OCI-LY3 (cell line): ENCODE measurements at regions not wholly inside any gene's neighbourhood (a gene's known extent, or its start where the extent isn't known, plus 50 kb on each side); places are given as distances from the start of the nearest gene placed in this dataset.

Experiments used
- H2AFZ ChIP-seq: fragments of 200-600, 300-600 bp; shearing (Covaris generic); 2 replicates; pipeline ENCODE4 v1.6.0; 2014; ENCODE audit warnings: antibody characterized with exemption, low read depth, low read length
- H3K27ac ChIP-seq: fragments of 200-600, 300-600 bp; sonication (generic); 2 replicates; pipeline ENCODE4 v1.5.1; 2014; ENCODE audit warnings: mild to moderate bottlenecking, low read length, moderate library complexity, mixed read lengths
- H3K27me3 ChIP-seq: fragments of 200-600, 300-600 bp; sonication (generic); 2 replicates; pipeline ENCODE4 v1.6.1; 2014; ENCODE audit warnings: low read depth, low read length, mixed read lengths
- H3K36me3 ChIP-seq: fragments of 200-600, 300-600 bp; sonication (generic); replicated peaks from 2 replicates; pipeline ENCODE3; 2014; ENCODE audit warnings: low read depth, low read length, mixed read lengths
- H3K4me1 ChIP-seq: fragments of 300-600, 200-600 bp; sonication (generic); 2 replicates; pipeline ENCODE4 v1.6.1; 2014; ENCODE audit warnings: low read length, mixed read lengths
- H3K4me2 ChIP-seq: fragments of 200-600, 300-600 bp; sonication (generic); 2 replicates; pipeline ENCODE4 v1.6.1; 2014; ENCODE audit warnings: low read length, mixed read lengths
- H3K4me3 ChIP-seq: fragments of 300-600, 200-600 bp; sonication (generic); 2 replicates; pipeline ENCODE4 v1.5.1; 2014; ENCODE audit warnings: antibody characterized with exemption, mild to moderate bottlenecking, low read length, moderate library complexity
- H3K79me2 ChIP-seq: fragments of 300-600, 200-600 bp; shearing (Covaris generic); 2 replicates; pipeline ENCODE4 v1.6.1; 2014; ENCODE audit warnings: mild to moderate bottlenecking, low read length, mixed read lengths
- H3K9ac ChIP-seq: fragments of 300-600, 200-600 bp; shearing (Covaris generic); 2 replicates; pipeline ENCODE4 v1.6.0; 2014; ENCODE audit warnings: mild to moderate bottlenecking, low read length, moderate library complexity
- H3K9me3 ChIP-seq: fragments of 200-600, 300-600 bp; shearing (Covaris generic); 2 replicates; pipeline ENCODE4 v1.6.1; 2014; ENCODE audit warnings: low read length, mixed read lengths; ENCODE audit not compliant: insufficient read depth
- H4K20me1 ChIP-seq: fragments of 200-600, 300-600 bp; sonication (generic); 2 replicates; pipeline ENCODE4 v1.6.1; 2016; ENCODE audit warnings: low read length, mixed read lengths; ENCODE audit not compliant: insufficient read depth
- EZH2phosphoT487 ChIP-seq: fragments of 200-600 bp; shearing (Covaris generic); IDR thresholded peaks from 2 replicates; pipeline ENCODE4 v1.6.1; 2018; ENCODE audit warnings: antibody characterized with exemption, mixed run types, low read depth
- TF ChIP-seq, protein P1 (sequence below): fragments of 200-600, 300-600 bp; sonication (generic); IDR thresholded peaks from 2 replicates; pipeline ENCODE4 v1.5.1; 2014; ENCODE audit warnings: antibody characterized with exemption, low read length, low read depth

DNA sequence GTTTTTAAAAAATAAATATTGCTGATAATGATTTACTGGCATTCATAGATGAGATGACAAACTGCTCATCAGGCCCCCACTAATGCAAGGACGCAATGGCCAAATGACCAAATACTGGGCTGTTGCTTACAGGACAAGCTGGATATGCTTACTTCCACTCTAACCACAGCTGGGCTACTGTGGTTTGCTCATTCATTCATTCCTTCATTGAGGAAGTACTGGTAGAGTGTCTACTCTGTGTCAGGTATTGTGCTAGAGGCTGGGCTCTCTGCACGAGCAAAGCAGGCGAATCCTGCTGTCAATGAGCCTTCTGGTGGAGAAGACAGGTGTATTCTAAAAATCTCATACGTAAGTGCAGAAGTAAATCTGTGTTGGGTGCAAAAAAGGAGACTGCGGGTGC is 113.3 kb upstream of the SLC38A2 start:
- no peak overlapping the region for H3K4me2 ChIP-seq

GRCh38 chr12:46484396-46485061 is 112.0 kb upstream of the SLC38A2 start:
- H2AFZ ChIP-seq, result no peak overlapping the region
- no peak overlapping the region for H3K4me2 ChIP-seq
- H3K27me3 ChIP-seq, result no peaks in the 10 kb centered on the region
- H3K79me2 ChIP-seq, result no peaks in the 10 kb centered on the region
- peaks cover 17% of the 10 kb centered on the region for H3K36me3 ChIP-seq
- H3K9me3 ChIP-seq, result no peaks in the 10 kb centered on the region
- peaks cover 24% of the 10 kb centered on the region for H3K4me1 ChIP-seq
- no peak overlapping the region for H3K4me3 ChIP-seq
- no peaks in the 10 kb centered on the region for H4K20me1 ChIP-seq
- TF ChIP-seq, protein P1, sequence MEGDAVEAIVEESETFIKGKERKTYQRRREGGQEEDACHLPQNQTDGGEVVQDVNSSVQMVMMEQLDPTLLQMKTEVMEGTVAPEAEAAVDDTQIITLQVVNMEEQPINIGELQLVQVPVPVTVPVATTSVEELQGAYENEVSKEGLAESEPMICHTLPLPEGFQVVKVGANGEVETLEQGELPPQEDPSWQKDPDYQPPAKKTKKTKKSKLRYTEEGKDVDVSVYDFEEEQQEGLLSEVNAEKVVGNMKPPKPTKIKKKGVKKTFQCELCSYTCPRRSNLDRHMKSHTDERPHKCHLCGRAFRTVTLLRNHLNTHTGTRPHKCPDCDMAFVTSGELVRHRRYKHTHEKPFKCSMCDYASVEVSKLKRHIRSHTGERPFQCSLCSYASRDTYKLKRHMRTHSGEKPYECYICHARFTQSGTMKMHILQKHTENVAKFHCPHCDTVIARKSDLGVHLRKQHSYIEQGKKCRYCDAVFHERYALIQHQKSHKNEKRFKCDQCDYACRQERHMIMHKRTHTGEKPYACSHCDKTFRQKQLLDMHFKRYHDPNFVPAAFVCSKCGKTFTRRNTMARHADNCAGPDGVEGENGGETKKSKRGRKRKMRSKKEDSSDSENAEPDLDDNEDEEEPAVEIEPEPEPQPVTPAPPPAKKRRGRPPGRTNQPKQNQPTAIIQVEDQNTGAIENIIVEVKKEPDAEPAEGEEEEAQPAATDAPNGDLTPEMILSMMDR, result no peak
- no peak for TF ChIP-seq EZH2phosphoT487
- H3K9ac ChIP-seq, result no peak overlapping the region
- H3K27ac ChIP-seq, result no peak overlapping the region

More for the DNA sequence above, 113.3 kb upstream of the SLC38A2 start:
- peaks cover 24% of the 10 kb centered on the region for H3K4me1 ChIP-seq
- no peaks in the 10 kb centered on the region for H4K20me1 ChIP-seq
- no peak overlapping the region for H3K27ac ChIP-seq
- no peak overlapping the region for H3K4me3 ChIP-seq
- TF ChIP-seq, protein P1, result no peak
- no peak for TF ChIP-seq EZH2phosphoT487
- no peaks in the 10 kb centered on the region for H3K27me3 ChIP-seq
- no peak overlapping the region for H2AFZ ChIP-seq
- no peaks in the 10 kb centered on the region for H3K79me2 ChIP-seq
- no peak overlapping the region for H3K9ac ChIP-seq
- H3K36me3 ChIP-seq, result peaks cover 5% of the 10 kb centered on the region
- no peaks in the 10 kb centered on the region for H3K9me3 ChIP-seq

- H3K79me2 ChIP-seq, result no peaks in the 10 kb centered on the region
- no peak overlapping the region for H3K27ac ChIP-seq
- no peaks in the 10 kb centered on the region for H4K20me1 ChIP-seq
- no peak overlapping the region for H2AFZ ChIP-seq
- no peak overlapping the region for H3K4me3 ChIP-seq
- no peak for TF ChIP-seq EZH2phosphoT487
- TF ChIP-seq, protein P1, result no peak
- peaks cover 18% of the 10 kb centered on the region for H3K36me3 ChIP-seq
- no peaks in the 10 kb centered on the region for H3K27me3 ChIP-seq
- no peak overlapping the region for H3K9ac ChIP-seq
- peaks cover 24% of the 10 kb centered on the region for H3K4me1 ChIP-seq
- H3K4me2 ChIP-seq, result no peak overlapping the region
- H3K9me3 ChIP-seq, result no peaks in the 10 kb centered on the region
These were observed 111.2 kb upstream of the SLC38A2 start for GRCh38 chr12:46483572-46484395.

DNA sequence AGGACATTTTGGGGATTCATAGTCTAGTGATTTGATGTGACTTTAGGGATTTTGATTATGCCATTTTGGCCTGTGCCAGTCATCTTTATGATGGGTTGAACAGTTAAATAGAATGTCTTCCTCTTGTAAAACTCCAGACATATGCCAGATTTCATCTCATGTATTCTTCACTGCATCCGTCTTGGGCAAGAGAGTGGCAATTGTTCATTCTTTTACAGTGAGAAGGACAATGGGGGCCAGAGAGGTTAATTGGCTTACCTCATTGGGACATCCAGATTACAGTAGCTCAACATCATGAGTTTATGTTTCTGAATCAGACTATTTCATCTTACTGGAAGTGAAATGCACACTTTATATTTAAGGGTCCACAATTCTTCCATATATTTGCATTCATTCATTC is 108.2 kb upstream of the SLC38A2 start:
- no peaks in the 10 kb centered on the region for H3K4me1 ChIP-seq
- H3K9ac ChIP-seq, result no peak overlapping the region
- no peaks in the 10 kb centered on the region for H3K79me2 ChIP-seq
- TF ChIP-seq EZH2phosphoT487, result no peak
- TF ChIP-seq, protein P1, result no peak
- H4K20me1 ChIP-seq, result no peaks in the 10 kb centered on the region
- H3K27me3 ChIP-seq, result no peaks in the 10 kb centered on the region
- H3K4me3 ChIP-seq, result no peak overlapping the region
- peaks cover 22% of the 10 kb centered on the region for H3K36me3 ChIP-seq
- H2AFZ ChIP-seq, result no peak overlapping the region
- H3K4me2 ChIP-seq, result no peak overlapping the region
- H3K27ac ChIP-seq, result no peak overlapping the region
- H3K9me3 ChIP-seq, result no peaks in the 10 kb centered on the region
